GM18511 (cell line): ENCODE measurements at regions not wholly inside any gene's neighbourhood (a gene's known extent, or its start where the extent isn't known, plus 50 kb on each side); places are given as distances from the start of the nearest gene placed in this dataset.
"Not testable (repeated sequence)": the region's sequence is repeated elsewhere in the genome, so short reads cannot be mapped to it uniquely, and the experiment has no call there.

ENCODE experiments used
- ATAC-seq: cut with Tn5 transposase; IDR thresholded peaks from one replicate; pipeline ENCODE4 v1.9.1; 2021; ENCODE audit warnings: mild to moderate bottlenecking, moderate library complexity; ENCODE audit not compliant: unreplicated experiment

DNA sequence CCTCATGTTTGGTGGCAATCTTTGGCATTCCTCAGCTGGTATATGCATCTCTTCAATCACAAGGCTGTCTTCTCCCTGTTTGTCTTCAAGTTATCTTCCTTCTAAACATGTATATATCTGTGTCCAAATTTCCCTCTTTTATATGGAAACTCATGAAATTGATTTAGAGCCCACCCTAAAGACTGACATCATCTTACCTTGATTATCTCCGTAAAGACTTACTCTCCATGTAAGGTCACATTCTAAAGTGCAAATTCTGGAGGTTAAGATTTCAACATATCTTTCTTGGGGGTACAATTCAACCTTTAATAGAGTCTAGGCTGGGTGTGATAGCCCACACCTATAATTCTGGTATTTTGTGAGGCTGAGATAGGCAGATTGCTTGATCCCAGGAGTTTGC is 215.8 kb upstream of the LRRC4C start:
- ATAC-seq: no peak

DNA sequence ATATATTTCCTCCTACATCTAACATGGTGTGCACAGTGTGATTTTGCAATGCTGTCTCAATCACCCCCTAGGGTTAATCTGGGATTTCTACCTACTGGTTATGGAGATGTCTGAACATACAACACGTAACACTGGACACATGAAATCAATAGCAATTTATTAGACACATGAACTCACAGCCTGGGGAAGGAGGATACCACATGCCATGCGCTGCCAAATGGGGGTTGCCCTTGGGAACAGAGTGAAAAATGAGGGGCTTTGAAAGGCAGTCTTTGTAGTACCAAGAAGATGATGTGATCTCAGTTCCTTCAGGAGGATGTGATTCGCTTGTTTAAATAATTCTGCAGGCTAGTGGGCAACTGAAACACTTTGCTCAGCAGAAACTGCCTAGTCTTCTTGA is 253.6 kb upstream of the LRRC4C start:
- no peak for ATAC-seq

DNA sequence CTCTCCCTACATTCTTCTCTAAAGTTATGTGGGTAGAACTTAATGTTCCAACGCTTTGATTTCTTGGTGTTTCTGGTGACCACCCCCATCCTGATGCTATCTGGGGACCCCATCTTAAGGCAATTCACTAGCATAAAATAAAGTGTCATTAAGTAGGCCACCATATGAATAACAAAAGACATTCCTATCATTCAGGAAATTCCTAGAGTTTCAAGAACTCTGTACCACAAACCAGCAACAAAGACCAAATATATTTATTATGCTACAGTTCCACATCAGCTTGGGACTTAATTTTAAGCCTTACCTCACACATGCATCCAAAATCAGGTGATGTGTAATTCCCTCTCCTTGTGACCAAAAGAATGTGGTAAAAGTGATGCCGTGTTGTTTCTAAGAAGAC is 254.6 kb upstream of the LRRC4C start:
- ATAC-seq: no peak

DNA sequence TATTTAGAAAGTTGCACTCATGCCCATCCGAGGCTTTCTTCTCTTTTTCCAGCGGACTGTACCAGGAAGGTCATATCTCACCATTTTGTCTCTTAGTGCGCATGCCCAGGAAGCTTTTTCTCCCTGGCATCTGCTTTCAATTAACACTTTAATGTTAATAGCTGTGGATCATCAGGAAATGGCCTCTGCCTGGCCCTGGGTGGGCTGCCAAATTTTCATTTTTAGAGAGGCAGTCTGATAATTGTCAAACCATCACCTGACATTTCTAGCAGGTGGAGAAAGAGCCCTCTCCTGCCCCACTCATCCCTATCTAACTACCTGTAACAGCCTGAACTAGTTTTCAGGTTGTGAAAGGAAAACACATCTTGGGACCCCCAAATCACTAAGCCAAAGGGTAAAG is 257.4 kb upstream of the LRRC4C start:
- ATAC-seq: no peak

DNA sequence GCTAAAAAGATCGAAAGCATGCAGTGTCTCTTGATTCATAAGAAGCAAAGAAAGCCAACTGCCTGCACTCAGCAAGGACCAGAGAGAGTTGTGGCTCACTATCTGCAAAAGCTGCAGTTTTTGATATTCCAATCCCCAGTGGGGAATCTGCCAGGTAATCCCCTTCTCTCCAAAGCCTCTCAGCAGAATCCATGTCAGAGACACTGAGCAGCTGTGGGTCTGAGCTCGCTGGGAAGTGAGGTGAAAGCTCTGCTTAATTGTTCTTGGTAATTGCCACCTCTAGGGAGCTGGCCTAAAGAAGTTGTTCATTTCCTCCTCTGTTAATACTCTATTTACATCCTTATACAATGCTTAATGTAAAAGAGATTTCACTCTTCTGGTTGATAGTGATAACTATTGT is 261.3 kb upstream of the LRRC4C start:
- ATAC-seq: no peak

DNA sequence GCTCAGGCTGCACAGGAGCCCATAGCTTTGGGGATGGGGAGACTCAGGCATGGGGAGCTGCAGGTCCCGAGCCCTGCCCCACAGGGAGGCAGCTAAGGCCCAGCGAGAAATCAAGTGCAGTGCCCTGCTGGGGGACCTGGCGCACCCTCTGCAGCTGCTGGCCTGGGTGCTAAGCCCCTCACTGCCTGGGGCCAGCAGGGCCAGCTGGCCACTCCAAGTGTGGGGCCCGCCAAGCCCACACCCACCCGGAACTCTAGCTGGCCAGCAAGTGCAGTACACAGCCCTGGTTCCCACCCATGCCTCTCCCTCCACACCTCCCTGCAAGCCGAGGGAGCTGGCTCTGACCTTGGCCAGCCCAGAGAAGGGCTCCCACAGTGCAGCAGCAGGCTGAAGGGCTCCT is 268.7 kb upstream of the LRRC4C start:
- not testable (repeated sequence) for ATAC-seq

DNA sequence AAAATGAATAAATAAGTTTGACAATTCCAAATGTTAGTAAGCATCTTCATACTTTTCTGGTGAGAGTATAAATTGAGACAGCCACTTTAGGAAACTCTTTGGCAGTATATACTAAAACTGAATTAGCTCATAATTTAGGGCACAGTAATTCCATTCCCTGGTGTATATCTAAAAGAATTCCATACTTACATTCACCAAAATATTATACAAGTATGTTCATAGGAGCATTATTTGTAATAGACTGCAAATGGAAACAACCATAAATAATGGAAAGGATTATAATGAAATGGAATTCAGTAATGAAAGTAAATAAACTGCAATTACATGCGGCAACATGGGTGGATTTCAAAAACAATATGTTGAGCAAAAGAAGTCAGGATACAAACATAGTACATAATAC is 315.8 kb upstream of the LRRC4C start:
- no peak for ATAC-seq

DNA sequence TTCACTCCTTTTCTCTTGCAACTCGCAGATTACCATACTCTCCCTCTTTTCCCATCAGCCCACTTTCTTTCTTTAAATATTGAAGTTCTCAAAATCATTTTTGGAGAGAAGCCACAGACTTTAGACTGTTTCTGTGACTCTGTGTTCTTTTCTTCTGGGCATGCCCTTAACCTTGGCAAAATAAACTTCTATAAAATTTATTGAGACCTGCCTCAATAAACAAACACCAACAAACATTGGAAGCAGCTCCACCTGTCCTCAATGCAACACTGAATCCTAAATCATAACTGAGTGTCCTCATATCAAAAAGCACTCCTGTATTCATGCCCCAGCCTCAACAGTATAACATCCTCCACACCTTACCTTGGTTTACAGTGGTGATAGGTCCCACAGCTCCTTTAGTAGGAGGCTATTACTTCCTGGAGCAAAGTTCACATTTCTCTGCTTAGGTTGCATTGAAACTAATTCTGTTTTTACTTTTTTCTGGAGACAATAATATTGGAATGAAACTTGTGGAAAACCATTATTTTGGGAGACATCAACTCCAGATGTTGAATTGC is 320.0 kb upstream of the LRRC4C start:
- ATAC-seq: no peak

DNA sequence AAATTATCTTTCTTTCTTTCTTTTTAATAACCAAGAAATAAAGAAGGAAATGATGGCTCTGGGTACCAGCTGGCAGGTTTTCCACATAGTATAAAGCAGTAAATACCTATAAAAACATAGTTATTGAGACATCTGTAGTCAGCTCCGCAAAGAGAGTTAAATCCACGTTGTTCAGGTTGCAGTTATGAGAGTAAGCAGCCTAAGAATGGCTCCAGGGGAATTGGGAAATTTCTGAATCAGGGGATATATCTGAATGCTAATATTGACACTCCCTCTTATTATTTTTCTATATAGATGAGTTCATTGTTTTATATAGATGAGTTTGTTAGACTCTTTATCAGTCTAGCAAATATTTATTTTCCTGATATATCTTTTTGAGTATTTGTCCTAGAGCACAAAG is 322.0 kb upstream of the LRRC4C start:
- no peak for ATAC-seq

DNA sequence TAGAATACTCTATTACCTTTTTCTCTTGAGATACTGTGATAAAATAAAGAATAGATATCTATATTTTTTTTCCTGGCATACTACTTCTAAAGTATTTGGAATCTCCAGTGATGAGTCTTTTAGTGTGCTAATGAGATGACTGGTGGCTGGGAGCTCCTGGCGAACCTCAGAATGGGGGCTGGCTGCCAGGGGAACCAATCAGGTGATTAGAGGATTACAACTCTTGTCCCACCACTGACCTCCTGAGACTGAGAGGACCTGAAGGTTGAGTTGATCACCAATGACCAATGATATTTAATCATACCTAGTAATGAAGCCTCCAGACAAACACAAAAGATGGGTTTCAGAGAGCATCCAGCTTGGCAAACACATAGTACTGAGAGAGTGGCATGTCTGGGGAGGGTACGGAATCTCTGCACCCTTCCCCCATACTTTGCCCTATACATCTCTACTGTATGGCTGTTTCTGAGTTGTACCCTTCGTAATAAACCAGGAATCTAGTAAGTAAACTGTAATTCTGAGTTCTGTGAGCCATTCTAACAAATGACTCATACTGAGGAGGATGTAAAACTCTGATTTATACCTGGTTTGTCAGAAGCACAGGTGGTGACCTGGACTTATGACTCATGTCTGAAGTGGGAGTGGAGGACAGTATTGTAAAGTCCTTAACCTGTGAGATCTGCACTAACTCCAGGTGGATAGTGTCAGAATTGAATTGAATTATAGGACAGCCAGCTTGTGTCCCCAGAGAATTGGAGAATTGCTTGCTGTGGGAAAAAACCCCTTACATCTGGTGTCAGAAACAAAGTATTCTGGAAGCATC is 325.3 kb upstream of the LRRC4C start:
- ATAC-seq: no peak

DNA sequence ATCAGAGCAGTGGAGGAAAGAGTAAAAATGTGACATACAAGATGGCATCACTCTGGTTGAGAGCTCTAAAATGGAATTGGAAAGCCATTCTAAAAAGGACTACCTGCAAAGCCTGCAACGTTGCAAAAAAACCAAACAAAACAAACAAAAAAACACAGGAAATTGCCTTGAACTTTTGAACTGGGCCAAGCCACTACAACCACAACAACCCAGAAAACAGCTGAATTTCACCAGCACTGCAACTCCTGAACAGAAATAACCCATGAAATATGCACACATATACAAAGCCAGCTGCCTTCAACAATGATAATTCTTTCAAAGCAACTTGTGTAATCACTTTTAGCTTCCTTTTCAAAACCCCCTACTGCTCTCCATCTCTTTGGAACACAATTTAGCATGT is 326.6 kb upstream of the LRRC4C start:
- no peak for ATAC-seq

DNA sequence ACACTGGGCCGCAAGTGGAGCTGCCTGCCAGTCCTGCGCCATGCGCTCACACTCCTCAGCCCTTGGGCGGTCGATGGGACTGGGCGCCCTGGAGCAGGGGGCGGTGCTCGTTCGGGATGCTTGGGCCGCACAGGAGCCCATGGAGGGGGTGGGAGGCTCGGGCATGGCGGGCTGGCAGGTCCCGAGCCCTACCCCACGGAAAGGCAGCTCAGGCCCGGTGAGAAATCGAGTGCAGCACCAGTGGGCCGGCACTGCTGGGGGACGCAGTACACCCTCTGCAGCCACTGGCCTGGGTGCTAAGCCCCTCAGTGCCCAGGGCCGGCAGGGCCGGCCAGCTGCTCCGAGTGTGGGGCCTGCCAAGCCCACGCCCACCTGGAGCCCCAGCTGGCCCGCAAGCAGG is 328.7 kb upstream of the LRRC4C start:
- ATAC-seq: no peak

DNA sequence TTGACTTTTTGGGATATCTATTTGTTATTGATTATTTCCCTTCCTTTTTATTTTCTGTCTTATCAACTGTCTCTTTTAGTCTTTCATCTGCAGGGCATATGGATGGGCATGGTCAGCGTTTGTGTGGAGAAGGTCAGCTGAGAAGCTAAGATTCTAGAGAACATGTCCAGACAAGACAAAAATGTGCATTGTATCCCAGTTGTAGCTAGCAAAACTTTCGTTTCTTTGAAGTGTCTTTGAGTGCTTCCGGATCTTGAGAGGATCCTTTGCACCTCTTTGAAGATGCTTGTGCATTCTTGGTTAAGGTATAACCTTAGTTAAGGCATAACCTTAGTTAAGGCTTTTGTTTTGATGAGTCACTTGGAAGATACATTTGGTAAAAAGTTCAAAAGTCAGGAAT is 329.9 kb upstream of the LRRC4C start:
- no peak for ATAC-seq

DNA sequence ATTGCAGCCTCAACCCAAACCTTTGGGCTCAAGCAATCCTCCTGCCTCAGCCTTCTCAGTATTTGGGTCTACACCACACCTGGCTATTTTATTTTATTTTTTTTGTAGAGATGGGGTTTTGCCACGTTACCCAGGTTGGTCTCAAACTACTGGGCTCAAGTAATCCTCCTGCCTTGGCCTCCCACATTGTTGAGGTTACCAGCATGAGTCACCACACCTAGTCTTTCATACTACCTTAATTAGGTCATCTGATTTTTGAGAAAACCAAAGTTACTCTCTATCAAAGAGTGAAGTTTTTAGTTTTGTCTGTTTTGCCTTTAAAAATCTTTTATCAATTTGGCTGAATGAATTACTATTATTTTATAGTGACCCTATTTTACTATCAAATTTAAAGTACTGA is 335.6 kb upstream of the LRRC4C start:
- no peak for ATAC-seq

DNA sequence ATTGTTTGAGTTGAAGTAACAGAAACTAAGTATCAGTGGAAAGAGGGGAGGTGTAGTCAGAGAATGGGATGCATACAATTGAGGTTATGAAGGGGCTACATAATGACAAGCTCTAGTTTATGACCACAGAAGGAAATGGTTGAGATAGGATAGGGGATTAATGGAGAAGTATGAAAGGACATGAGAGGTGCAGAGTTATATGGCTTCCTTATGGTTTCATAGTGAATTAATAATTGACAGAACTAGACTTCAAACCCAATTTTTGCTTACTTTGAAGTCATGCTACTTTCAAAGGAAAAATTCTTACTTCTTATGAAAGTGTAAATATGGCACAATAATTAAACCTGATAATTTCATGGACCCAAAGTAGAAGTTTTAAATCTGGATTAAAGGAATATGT is 340.3 kb upstream of the LRRC4C start:
- no peak for ATAC-seq

DNA sequence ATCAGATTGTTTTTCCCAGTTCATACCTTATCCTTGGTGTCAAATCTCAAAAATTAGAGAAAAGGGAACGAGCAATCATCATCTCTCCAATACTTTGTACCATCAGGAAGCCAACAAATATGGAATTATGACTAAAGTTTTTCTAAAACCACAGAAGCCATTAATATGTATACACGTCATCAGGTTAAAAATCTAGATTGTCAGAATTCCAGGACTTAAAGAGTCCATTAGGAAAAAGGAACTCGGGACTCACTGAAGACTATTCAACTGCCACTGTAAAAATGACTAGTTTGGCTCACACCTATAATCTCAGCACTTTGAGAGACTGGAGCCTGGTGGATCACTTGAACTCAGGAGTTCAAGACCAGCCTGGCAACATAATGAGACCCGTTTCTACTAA is 344.4 kb upstream of the LRRC4C start:
- no peak for ATAC-seq

DNA sequence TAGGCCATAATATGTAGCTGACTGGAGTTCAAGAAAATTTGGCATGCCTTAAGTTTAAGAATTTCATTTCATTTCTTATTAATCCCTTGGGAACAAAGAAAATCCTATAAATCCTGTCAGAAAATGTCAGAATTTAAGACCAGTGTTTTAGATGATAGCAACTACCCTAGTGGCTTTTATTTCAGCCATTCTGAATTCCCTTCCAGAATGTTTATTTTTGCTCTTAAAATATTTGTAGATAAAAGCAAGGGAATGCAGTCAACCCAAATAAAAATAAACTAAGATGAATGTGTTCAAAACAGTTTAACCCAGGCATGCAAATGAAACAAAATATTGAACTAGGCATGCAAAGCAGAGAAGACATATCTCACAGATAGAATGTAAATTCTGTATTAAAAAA is 356.9 kb upstream of the LRRC4C start:
- no peak for ATAC-seq

DNA sequence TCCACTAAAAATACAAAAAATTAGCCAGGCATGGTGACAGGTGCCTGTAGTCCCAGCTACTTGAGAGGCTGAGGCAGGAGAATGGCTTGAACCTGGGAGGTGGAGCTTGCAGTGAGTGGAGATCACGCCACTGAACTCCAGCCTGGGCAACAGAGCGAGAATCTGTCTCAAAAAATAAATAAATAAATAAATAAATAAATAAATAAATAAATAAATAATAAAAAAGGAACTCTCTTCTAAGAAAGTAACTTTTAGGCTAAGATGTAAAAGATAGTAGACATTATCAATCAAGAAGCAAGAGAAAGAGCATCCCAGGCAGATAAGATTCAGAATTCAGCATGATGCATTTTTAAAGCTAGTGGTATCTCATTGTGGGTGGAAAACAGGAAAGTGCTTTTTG is 364.8 kb upstream of the LRRC4C start:
- not testable (repeated sequence) for ATAC-seq

DNA sequence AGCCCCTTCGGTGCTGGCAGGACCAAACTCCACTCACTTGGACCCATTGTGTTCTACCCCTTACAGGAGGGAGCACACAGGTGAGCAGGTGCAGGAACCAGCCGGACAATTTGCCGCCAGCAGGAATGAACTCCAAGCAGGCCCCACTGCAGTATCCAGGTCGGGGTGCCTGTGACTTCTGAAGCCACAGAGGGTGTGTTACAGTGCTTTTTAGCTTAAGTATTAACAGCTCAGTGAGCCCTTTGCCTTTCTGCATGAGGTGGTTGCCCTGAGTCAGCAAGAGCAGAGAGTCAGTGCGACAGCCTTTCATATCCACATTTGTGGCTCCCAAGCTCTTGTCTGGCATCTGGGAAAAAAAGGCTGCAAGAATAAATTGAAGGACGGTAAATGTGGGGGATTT is 366.6 kb upstream of the LRRC4C start:
- no peak for ATAC-seq

DNA sequence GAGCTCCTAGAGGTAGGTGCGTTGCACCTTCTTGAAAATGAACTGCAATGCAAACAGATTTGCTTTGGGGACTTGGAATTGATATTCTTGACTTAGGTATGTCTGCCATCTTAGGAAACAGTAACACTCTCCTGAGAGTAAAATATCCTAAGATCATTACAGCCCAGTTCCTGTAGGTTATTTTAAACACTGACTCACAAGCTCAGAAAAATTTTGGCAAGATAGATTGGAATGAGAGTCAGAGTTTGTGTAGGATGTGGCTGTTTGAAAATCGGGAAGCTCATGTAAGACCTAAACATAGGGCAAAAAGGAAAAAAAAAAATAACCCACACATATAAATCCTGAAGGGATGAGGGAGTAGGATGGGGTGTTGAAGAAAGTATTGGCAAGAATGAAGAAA is 377.0 kb upstream of the LRRC4C start:
- ATAC-seq: no peak

DNA sequence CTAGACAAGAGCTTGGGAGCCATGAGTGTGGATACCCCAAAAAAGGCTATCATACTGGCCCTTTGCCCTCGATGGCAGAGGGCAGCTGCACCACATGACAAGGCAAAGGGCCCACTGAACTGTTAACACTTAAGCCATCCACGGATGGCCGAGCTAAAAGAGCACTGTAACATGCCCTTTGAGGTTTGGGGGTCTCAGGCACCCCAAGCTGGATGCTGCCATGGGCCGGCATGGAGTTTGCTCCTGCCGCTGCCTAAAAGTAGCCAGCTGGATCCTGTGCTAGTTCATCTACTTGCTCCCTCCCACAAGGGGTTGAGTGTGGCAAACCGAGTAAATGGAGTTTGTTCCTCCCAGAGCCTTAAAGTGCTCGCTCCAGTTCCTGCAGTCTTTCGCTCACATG is 383.2 kb upstream of the LRRC4C start:
- ATAC-seq: no peak

DNA sequence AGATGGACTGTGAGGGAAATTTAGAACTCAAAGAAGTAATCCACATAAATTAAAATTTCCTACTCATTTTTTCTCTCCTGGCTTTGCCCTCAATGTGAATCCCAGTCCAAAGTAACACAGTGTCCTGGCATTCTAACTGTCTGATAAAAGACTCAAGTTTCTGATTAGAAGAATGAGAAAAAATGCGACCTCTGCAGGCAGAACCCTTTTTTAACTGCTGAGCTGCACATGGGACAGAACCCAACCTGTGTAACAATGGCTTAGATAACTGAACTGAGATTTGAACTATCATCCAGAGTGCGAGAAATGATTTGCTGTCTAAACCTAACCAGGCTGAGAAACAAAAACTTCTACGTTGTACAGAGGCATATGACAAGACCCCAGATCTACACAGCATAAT is 385.6 kb upstream of the LRRC4C start:
- no peak for ATAC-seq

DNA sequence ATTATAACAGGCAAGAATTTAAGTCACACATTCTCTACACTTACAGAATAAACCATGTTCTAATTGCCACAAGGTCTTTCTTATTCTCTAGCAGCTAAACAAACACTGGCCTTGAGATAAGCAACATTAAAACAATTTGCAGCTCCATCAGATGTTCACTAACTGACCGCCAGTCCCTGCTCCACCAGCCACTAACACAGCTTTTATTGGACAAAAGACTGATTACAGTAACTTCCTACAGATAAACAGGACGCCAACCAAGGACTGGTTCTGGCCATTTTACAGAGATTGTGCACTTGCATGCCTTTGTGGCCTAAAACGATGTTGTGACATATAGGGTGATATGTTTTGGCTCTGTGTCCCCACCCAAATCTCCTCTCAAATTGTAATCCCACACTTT is 388.9 kb upstream of the LRRC4C start:
- no peak for ATAC-seq
